Loucy (cell line): ENCODE measurements at regions not wholly inside any gene's neighbourhood (a gene's known extent, or its start where the extent isn't known, plus 50 kb on each side); places are given as distances from the start of the nearest gene placed in this dataset.

Source experiments
- EZH2phosphoT487 ChIP-seq: fragments of 200-600 bp; IDR thresholded peaks from 2 replicates; pipeline ENCODE4 v1.6.1; 2018; ENCODE audit warnings: antibody characterized with exemption, mild to moderate bottlenecking, moderate library complexity, borderline replicate concordance
- TF ChIP-seq, protein P1 (sequence below): fragments of 200-600 bp; sonication (generic); conservative IDR thresholded peaks from 2 replicates; pipeline ENCODE4 v1.5.1; 2014; ENCODE audit warnings: mild to moderate bottlenecking, antibody characterized with exemption, low read length

DNA sequence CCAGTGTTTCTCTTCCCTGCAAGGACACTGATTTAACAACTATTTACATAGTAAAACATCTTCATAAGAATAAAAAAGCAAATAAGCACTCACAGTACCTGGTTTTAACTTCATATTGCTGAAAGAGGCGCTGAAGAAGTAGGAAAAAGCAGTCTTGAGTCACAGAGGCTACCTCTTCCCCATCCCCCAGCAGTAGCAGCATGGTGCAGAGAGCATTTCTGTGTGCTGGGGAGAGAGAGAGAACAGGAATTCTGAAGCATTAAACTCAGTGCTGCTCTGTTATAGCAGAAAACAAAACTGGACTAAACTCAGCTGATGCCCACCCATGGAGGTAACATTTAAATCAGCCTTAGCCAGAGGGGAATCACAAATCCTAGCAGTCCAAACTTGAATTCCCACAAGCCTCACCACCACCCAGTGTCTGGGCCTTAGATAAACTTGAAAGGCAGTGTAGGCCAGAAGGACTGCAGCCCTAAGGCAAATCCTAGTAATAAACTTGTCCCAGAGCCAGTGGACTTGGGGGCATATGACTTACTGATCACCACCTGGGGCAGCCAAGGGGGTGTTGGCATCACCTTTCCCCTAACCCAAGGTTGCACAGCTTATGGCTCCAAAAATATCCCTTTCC lies 321.8 kb upstream of the CWC22 start:
- TF ChIP-seq, protein P1, sequence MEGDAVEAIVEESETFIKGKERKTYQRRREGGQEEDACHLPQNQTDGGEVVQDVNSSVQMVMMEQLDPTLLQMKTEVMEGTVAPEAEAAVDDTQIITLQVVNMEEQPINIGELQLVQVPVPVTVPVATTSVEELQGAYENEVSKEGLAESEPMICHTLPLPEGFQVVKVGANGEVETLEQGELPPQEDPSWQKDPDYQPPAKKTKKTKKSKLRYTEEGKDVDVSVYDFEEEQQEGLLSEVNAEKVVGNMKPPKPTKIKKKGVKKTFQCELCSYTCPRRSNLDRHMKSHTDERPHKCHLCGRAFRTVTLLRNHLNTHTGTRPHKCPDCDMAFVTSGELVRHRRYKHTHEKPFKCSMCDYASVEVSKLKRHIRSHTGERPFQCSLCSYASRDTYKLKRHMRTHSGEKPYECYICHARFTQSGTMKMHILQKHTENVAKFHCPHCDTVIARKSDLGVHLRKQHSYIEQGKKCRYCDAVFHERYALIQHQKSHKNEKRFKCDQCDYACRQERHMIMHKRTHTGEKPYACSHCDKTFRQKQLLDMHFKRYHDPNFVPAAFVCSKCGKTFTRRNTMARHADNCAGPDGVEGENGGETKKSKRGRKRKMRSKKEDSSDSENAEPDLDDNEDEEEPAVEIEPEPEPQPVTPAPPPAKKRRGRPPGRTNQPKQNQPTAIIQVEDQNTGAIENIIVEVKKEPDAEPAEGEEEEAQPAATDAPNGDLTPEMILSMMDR = no peak
- TF ChIP-seq EZH2phosphoT487 = no peak
